ENCODE measurements at regions not wholly inside any gene's neighbourhood (a gene's known extent, or its start where the extent isn't known, plus 50 kb on each side); places are given as distances from the start of the nearest gene placed in this dataset.
"Not testable (repeated sequence)": the region's sequence is repeated elsewhere in the genome, so short reads cannot be mapped to it uniquely, and the experiment has no call there.

GRCh38 chrX:91500499-91500898, 65.9 kb downstream of the PABPC5 start:
- peak; percentile 3 for DNase-seq

- DNase-seq: not testable (repeated sequence)
Measured at GRCh38 chrX:91530209-91530608, 95.6 kb downstream of the PABPC5 start.

- DNase-seq: not testable (repeated sequence)
Measured at GRCh38 chrX:91563127-91563526, 128.5 kb downstream of the PABPC5 start.

Data from hematopoietic multipotent progenitor cell treated with erythropoietin and hydrocortisone succinate and interleukin-3 and kit ligand, for 4 days (in vitro differentiated cells).